HFFc6 (cell line): ENCODE measurements at regions not wholly inside any gene's neighbourhood (a gene's known extent, or its start where the extent isn't known, plus 50 kb on each side); places are given as distances from the start of the nearest gene placed in this dataset.

Source experiments
- DNase-seq: peaks from one replicate; pipeline ENCODE4 v3.0.0-alpha.2; 2018
- H3K27ac Mint-ChIP-seq: 2 replicates; pipeline ENCODE4 v1.8.0; 2020; ENCODE audit warnings: mild to moderate bottlenecking, mixed read lengths
- H3K27me3 Mint-ChIP-seq: 2 replicates; pipeline ENCODE4 v1.8.0; 2021; ENCODE audit warnings: mild to moderate bottlenecking, moderate library complexity, mixed read lengths; ENCODE audit not compliant: insufficient read depth
- H3K36me3 Mint-ChIP-seq: 2 replicates; pipeline ENCODE4 v1.8.0; 2021; ENCODE audit warnings: low read depth, mixed read lengths
- H3K4me1 Mint-ChIP-seq: 2 replicates; pipeline ENCODE4 v1.8.0; 2020; ENCODE audit warnings: low read depth, mixed read lengths
- H3K4me3 Mint-ChIP-seq: 2 replicates; pipeline ENCODE4 v1.8.0; 2020; ENCODE audit warnings: mild to moderate bottlenecking, moderate library complexity, mixed read lengths
- H3K9me3 Mint-ChIP-seq: 2 replicates; pipeline ENCODE4 v1.8.0; 2020; ENCODE audit warnings: mild to moderate bottlenecking, mixed read lengths
- CTCF ChIP-seq: fragments of 200-600 bp; sonication (generic); IDR thresholded peaks from 2 replicates; pipeline ENCODE4 v1.5.0; 2021; ENCODE audit warnings: antibody characterized with exemption, mild to moderate bottlenecking

- DNase-seq, result peak; percentile 52
- Mint-ChIP-seq H3K4me3 (peak overlapping the region; percentile 25; the same call in 1 of the 2 replicates), H3K4me1 (no peaks in the 10 kb centered on the region), H3K9me3 (no peaks in the 10 kb centered on the region), H3K27me3 (peaks cover 16% of the 10 kb centered on the region), H3K36me3 (no peaks in the 10 kb centered on the region), H3K27ac (no peak overlapping the region)
- peak; percentile 100 for TF ChIP-seq CTCF
Observed at GRCh38 chr1:181424786-181425403, 58.4 kb upstream of the CACNA1E start.

DNA sequence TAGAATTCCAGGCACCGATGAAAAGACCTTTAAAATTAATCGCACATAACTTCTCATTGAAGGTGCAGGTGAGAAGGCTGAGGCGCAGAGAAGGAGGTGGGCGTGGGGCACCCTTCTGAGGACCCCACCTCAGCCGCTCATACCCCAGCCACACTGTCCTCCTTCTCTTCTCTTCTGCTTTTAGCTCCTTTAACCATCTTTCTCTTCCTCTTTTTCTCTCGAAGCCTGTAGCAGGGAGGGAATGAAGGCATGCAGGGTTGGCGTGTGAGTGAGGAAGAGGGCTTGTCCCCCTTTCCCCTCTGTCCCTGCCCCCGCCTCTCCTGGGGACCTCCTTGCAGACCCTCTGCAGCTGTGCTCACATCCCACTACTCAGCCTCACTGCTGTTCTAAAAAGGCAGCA lies 57.8 kb upstream of the CACNA1E start:
- H3K4me1 Mint-ChIP-seq, result no peaks in the 10 kb centered on the region
- no peaks in the 10 kb centered on the region for H3K9me3 Mint-ChIP-seq
- H3K27ac Mint-ChIP-seq, result no peak overlapping the region
- no peak for DNase-seq
- H3K4me3 Mint-ChIP-seq, result no peak overlapping the region
- TF ChIP-seq CTCF, result no peak
- peaks cover 21% of the 10 kb centered on the region for H3K27me3 Mint-ChIP-seq
- no peaks in the 10 kb centered on the region for H3K36me3 Mint-ChIP-seq

DNA sequence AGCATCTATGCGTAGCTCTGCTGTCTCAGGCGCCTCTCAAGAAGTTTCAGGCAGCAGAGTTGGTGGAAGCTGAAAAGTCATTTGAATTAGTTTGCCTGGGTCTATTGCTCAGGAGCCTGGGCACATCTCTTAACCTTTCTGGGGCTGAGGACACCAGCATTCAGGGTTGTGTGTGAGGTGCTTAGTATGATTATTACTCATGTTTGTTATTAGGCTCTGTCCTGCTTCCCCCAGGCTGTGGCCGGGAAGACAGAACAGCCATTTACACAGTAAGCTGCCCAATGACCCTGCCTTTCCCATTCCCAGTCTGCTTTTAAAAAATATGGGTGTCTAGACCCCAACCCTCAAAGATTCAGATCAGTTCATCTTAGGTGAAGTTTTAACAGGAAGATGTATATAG lies 53.9 kb upstream of the CACNA1E start:
- peaks cover 16% of the 10 kb centered on the region for H3K27me3 Mint-ChIP-seq
- no peak for TF ChIP-seq CTCF
- no peaks in the 10 kb centered on the region for H3K4me1 Mint-ChIP-seq
- DNase-seq, result no peak
- no peak overlapping the region; the same call in 1 of the 2 replicates for H3K27ac Mint-ChIP-seq
- H3K36me3 Mint-ChIP-seq, result no peaks in the 10 kb centered on the region
- H3K9me3 Mint-ChIP-seq, result no peaks in the 10 kb centered on the region
- no peak overlapping the region for H3K4me3 Mint-ChIP-seq

DNA sequence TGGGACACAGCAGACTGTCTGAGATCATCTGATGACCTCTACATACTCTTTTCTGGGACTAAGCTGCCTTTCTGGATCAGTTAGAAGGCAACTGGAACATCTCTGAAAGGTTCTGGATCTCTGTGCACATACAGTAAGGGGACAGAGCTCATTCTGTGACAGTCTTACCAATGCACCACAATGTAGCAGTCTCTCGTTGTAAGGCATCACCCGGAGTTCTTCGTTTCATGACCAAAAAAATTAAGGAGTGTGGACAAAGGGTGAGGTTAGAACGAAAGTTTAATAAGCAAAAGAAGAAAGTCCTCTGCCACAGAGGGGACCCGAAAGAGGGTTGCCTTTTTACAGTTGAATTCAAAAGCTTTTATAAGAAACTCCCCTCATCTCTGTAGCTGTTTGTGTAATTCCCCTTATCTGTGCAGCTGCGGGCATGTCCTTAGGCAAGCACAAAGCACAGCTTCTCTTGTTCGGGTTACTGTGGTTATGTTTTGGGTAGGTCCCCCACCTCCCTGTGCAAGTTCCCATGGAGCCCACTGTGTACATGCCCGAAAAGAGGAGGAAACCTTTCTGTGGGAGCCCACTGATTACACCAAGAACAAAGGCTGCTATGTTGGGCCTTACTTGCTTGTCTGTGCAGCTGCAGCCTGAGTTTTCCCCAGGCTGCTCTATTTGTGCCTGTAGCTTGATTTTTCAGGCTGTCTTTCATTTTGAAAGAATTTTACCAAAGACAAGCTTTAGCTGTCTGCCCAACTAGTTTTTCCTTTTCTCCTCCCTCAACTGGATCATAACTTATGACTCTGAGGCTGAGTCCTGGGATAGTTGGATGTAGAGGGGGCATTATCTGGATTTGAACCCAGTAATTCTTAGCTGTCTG lies 53.1 kb upstream of the CACNA1E start:
- H3K36me3 Mint-ChIP-seq, result no peaks in the 10 kb centered on the region
- no peaks in the 10 kb centered on the region for H3K4me1 Mint-ChIP-seq
- no peak overlapping the region for H3K4me3 Mint-ChIP-seq
- H3K27me3 Mint-ChIP-seq, result peaks cover 15% of the 10 kb centered on the region
- no peak for DNase-seq
- H3K9me3 Mint-ChIP-seq, result no peaks in the 10 kb centered on the region
- H3K27ac Mint-ChIP-seq, result no peak overlapping the region
- no peak for TF ChIP-seq CTCF
